Fibroblast of lung (primary cell): ENCODE measurements at regions not wholly inside any gene's neighbourhood (a gene's known extent, or its start where the extent isn't known, plus 50 kb on each side); places are given as distances from the start of the nearest gene placed in this dataset.
A peak's percentile ranks its signal among the peaks of the same experiment; 100 is the strongest.

ENCODE experiments used
- DNase-seq, 2 donors: peaks; one replicate each; pipeline versions ENCODE4 v3.0.0 to v3.0.0-alpha.2; 2010; ENCODE audit warnings: low read depth in 2 of 2
- H2AFZ ChIP-seq: 2 replicates; pipeline ENCODE4 v1.5.1; 2012; ENCODE audit warnings: low read length, control low read depth, inconsistent platforms
- H3K27ac ChIP-seq: 2 replicates; pipeline ENCODE4 v1.5.1; 2011; ENCODE audit warnings: low read length, control low read depth; ENCODE audit not compliant: insufficient read depth
- H3K27me3 ChIP-seq: 2 replicates; pipeline ENCODE4 v1.5.1; 2011; ENCODE audit warnings: mild to moderate bottlenecking, low read length; ENCODE audit not compliant: control insufficient read depth, insufficient read depth
- H3K36me3 ChIP-seq: 2 replicates; pipeline ENCODE4 v1.5.1; 2011; ENCODE audit warnings: low read length; ENCODE audit not compliant: control insufficient read depth, insufficient read depth
- H3K4me1 ChIP-seq: 2 replicates; pipeline ENCODE4 v1.5.1; 2011; ENCODE audit warnings: low read length; ENCODE audit not compliant: control insufficient read depth, insufficient read depth; ENCODE audit errors: extremely low read depth
- H3K4me2 ChIP-seq: 2 replicates; pipeline ENCODE4 v1.5.1; 2011; ENCODE audit warnings: low read length, control low read depth; ENCODE audit not compliant: insufficient read depth; ENCODE audit errors: extremely low read depth
- H3K4me3 ChIP-seq, 4 experiments: fragments of 200-600 bp in 1 of 4; sonication (generic) in 1 of 4; replicated peaks in 1 of 4; 2 replicates each; pipeline ENCODE4 v1.5.1; 2011 to 2016; ENCODE audit warnings: low read length in 4 of 4, low read depth in 3 of 4, mild to moderate bottlenecking in 3 of 4, control low read depth in 2 of 4, inconsistent platforms in 1 of 4, mixed read lengths in 1 of 4; ENCODE audit not compliant: insufficient read depth in 1 of 4; ENCODE audit errors: control extremely low read depth in 1 of 4
- H3K79me2 ChIP-seq: 2 replicates; pipeline ENCODE4 v1.5.1; 2012; ENCODE audit warnings: mild to moderate bottlenecking, low read length, inconsistent platforms; ENCODE audit not compliant: control insufficient read depth, insufficient read depth
- H3K9ac ChIP-seq: 2 replicates; pipeline ENCODE4 v1.5.1; 2011; ENCODE audit warnings: mild to moderate bottlenecking, low read length, control low read depth; ENCODE audit not compliant: insufficient read depth
- H3K9me3 ChIP-seq: 2 replicates; pipeline ENCODE4 v1.5.1; 2012; ENCODE audit warnings: low read depth, low read length; ENCODE audit not compliant: control insufficient read depth, insufficient read depth
- H4K20me1 ChIP-seq: 2 replicates; pipeline ENCODE4 v1.5.1; 2011; ENCODE audit warnings: low read length; ENCODE audit not compliant: control insufficient read depth, insufficient read depth; ENCODE audit errors: extremely low read depth
- EZH2 ChIP-seq: IDR thresholded peaks from 2 replicates; pipeline ENCODE4 v1.5.1; 2012; ENCODE audit warnings: low read length, control low read depth, mild to moderate bottlenecking; ENCODE audit errors: missing control alignments
- TF ChIP-seq, protein P1 (sequence below), 2 donors: IDR thresholded peaks in 1 of 2; conservative IDR thresholded peaks in 1 of 2; 1 replicate in 1 of 2; 2 replicates in 1 of 2; pipeline ENCODE4 v1.5.1; 2011 to 2012; ENCODE audit warnings: low read length in 2 of 2, control low read depth in 1 of 2, inconsistent platforms in 1 of 2, low read depth in 1 of 2, mild to moderate bottlenecking in 1 of 2

DNA sequence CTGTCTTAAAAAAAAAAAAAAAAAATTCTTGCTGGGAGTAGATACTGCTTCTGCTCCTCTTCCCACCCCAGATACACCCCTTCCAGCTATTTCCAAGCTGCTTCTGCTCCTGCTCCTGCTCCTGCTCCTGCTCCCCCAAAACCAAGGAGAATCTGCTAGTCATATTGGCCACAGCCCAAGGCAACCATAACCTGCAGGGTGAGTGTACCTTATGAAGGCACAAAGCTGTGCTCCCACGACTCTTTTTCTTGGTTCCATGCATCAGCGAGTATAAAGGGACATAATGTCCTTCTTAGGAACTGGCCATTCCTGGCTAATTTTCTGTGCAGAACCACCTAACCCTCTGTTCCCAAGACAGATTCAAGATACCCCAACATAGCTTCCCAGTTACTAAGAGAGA lies 129.5 kb upstream of the CDK1 start:
- DNase-seq = no peak
- no peaks in the 10 kb centered on the region for H3K79me2 ChIP-seq
- no peaks in the 10 kb centered on the region for H3K36me3 ChIP-seq
- no peak overlapping the region for H3K4me2 ChIP-seq
- H3K9me3 ChIP-seq = no peaks in the 10 kb centered on the region
- no peaks in the 10 kb centered on the region for H3K27me3 ChIP-seq
- H3K9ac ChIP-seq = no peak overlapping the region
- H4K20me1 ChIP-seq = no peaks in the 10 kb centered on the region
- H2AFZ ChIP-seq = no peak overlapping the region
- TF ChIP-seq, protein P1, sequence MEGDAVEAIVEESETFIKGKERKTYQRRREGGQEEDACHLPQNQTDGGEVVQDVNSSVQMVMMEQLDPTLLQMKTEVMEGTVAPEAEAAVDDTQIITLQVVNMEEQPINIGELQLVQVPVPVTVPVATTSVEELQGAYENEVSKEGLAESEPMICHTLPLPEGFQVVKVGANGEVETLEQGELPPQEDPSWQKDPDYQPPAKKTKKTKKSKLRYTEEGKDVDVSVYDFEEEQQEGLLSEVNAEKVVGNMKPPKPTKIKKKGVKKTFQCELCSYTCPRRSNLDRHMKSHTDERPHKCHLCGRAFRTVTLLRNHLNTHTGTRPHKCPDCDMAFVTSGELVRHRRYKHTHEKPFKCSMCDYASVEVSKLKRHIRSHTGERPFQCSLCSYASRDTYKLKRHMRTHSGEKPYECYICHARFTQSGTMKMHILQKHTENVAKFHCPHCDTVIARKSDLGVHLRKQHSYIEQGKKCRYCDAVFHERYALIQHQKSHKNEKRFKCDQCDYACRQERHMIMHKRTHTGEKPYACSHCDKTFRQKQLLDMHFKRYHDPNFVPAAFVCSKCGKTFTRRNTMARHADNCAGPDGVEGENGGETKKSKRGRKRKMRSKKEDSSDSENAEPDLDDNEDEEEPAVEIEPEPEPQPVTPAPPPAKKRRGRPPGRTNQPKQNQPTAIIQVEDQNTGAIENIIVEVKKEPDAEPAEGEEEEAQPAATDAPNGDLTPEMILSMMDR (conservative IDR thresholded peaks at IDR 0.05 in 1 of 2, IDR thresholded peaks at IDR 0.05 in 1 of 2; ENCODE audit: low read depth in 1 of 2, low read length in 2 of 2) = no peak
- TF ChIP-seq EZH2 = no peak
- no peak overlapping the region for H3K4me3 ChIP-seq
- no peak overlapping the region for H3K27ac ChIP-seq
- H3K4me1 ChIP-seq = no peaks in the 10 kb centered on the region

DNA sequence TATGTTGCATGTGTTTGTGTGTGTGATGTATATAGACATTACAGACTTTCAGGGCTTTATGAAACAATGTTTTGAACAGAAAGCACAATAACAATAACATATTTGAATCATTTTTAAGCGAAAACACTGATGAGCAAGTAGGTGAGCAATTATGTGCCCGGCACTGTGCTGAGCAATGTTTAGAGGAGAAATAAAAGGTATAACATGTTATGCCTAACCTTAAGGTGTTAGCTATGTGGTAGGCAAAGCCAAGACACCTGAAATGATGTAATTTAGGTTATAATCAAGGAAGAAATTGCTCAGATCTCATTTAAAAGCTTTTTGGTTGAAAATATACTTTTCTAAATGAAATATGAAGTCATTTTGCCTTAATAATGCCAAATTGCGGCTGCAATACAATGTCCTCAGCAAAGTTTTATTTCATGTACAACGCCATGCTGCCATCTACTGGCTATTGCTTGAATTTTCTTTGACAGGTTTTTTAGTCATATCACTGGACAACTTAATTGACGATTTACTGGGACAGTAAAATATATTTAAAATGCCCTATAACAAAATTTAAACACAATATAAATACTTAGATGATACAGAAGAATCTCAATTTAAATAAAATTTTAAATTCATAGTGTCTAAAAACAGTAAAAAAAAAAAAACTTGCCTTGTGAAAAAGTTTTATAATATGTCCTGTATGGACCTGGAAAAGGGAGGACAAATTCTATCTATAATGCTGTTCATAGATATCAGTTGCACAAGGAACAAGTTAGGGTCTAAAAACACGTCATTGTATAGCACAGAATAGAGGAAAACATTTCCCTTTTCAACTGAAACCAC lies 131.1 kb upstream of the CDK1 start:
- TF ChIP-seq, protein P1 (conservative IDR thresholded peaks at IDR 0.05 in 1 of 2, IDR thresholded peaks at IDR 0.05 in 1 of 2; ENCODE audit: low read depth in 1 of 2, low read length in 2 of 2) = peak; percentile 61 to 64
- no peak for TF ChIP-seq EZH2
- Histone ChIP-seq H3K4me2 (no peak overlapping the region), H3K36me3 (no peaks in the 10 kb centered on the region), H3K9ac (no peak overlapping the region), H2AFZ (no peak overlapping the region), H3K4me3 (no peak overlapping the region), H3K27me3 (no peaks in the 10 kb centered on the region), H4K20me1 (no peaks in the 10 kb centered on the region), H3K79me2 (no peaks in the 10 kb centered on the region), H3K4me1 (no peaks in the 10 kb centered on the region), H3K27ac (no peak overlapping the region), H3K9me3 (no peaks in the 10 kb centered on the region)
- DNase-seq = peak; percentile 51 to 79

DNA sequence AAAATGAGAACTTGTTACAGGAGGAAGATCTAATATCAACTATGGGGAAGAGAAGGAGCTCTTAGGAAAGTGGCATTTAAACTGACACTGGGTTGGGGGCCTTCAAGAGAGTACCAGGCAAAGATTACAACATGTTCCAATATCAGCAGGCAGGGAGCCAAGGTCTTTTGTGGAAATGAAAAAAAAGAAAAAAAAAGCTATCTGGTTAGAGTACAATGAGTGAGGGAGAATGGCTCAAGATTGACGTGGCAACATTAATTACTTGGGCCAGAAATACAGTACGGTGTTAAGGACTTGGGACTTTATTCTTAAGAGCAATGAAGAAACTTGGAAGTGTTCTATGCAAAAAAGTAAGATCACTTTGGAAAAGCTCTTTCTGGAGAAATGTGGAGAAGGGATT lies 132.3 kb upstream of the CDK1 start:
- Histone ChIP-seq H3K4me2 (no peak overlapping the region), H4K20me1 (no peaks in the 10 kb centered on the region), H3K36me3 (no peaks in the 10 kb centered on the region), H3K27ac (no peak overlapping the region), H3K9me3 (no peaks in the 10 kb centered on the region), H3K79me2 (no peaks in the 10 kb centered on the region), H3K4me3 (no peak overlapping the region), H3K9ac (no peak overlapping the region), H3K4me1 (no peaks in the 10 kb centered on the region), H3K27me3 (no peaks in the 10 kb centered on the region), H2AFZ (no peak overlapping the region)
- DNase-seq = no peak
- TF ChIP-seq, protein P1 (conservative IDR thresholded peaks at IDR 0.05 in 1 of 2, IDR thresholded peaks at IDR 0.05 in 1 of 2; ENCODE audit: low read depth in 1 of 2, low read length in 2 of 2) = no peak
- TF ChIP-seq EZH2 = no peak
